ENCODE measurements at regions not wholly inside any gene's neighbourhood (a gene's known extent, or its start where the extent isn't known, plus 50 kb on each side); places are given as distances from the start of the nearest gene placed in this dataset.

- TF ChIP-seq CTCF (IDR thresholded peaks at IDR 0.05; ENCODE audit: borderline replicate concordance, extremely low read depth, low read length, poor library complexity, severe bottlenecking) (no peak), EZH2 (IDR thresholded peaks at IDR 0.05; ENCODE audit: borderline replicate concordance, low read depth, low read length, severe bottlenecking) (no peak)
Measured at GRCh38 chr7:32378988-32379387, 111.2 kb downstream of the LSM5 start.

All from DND-41 (cell line).